ENCODE measurements at regions not wholly inside any gene's neighbourhood (a gene's known extent, or its start where the extent isn't known, plus 50 kb on each side); places are given as distances from the start of the nearest gene placed in this dataset.

- no peak for TF ChIP-seq CTCF (conservative IDR thresholded peaks at IDR 0.05; ENCODE audit: low read depth, low read length)
- no peak overlapping the region for H3K4me3 ChIP-seq (ENCODE audit: low read depth, low read length)
- DNase-seq (ENCODE audit: low read depth), result no peak
Observed at GRCh38 chr10:107649249-107649648, 484.7 kb upstream of the SORCS1 start.

DNA sequence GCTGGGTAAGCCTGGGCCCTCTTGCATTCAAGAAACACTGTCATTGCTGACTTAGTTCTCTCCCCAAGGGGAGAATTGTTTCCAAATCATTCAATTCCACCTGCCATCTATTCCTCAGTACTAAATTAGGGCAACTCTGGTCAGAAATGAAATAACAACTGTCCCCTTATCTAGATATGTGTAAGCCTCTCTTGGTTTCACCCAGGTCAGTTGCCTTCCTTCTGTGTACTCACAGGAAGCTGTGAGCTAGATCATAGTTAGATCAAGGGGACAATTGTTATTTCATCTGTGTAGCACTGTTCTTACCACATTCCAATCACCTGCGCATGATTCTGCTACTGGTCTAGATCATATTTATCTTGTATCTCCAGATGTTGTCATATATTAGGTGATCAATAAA, 483.0 kb upstream of the SORCS1 start:
- no peak for DNase-seq (ENCODE audit: low read depth)
- H3K4me3 ChIP-seq (ENCODE audit: low read depth, low read length), result no peak overlapping the region
- no peak for TF ChIP-seq CTCF (conservative IDR thresholded peaks at IDR 0.05; ENCODE audit: low read depth, low read length)

DNA sequence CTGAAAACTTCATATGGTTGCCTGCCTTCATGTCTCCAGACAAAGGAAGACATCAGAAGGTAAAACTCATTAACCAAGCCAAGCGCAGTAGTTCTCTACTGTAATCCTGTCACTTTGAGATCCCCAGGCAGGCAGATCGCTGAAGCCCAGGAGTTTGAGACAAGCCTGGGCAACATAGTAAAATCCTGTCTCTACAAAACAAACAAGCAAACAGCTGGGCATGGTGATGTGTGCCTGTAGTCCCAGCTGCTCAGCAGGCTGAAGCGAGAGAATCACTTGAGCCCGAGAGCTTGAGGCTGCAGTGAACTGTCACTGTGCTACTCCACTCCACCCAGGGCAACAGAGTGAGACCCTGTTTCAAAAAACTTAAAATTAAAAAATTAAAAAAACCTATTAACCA, 467.4 kb upstream of the SORCS1 start:
- no peak for TF ChIP-seq CTCF (conservative IDR thresholded peaks at IDR 0.05; ENCODE audit: low read depth, low read length)
- H3K4me3 ChIP-seq (ENCODE audit: low read depth, low read length), result no peak overlapping the region
- DNase-seq (ENCODE audit: low read depth), result no peak

- H3K4me3 ChIP-seq (ENCODE audit: low read depth, low read length), result no peak overlapping the region
- no peak for TF ChIP-seq CTCF (conservative IDR thresholded peaks at IDR 0.05; ENCODE audit: low read depth, low read length)
- DNase-seq (ENCODE audit: low read depth), result no peak
Observed at GRCh38 chr10:107626862-107627261, 462.4 kb upstream of the SORCS1 start.

GRCh38 chr10:107623292-107623691, 458.8 kb upstream of the SORCS1 start:
- no peak for DNase-seq (ENCODE audit: low read depth)
- no peak overlapping the region for H3K4me3 ChIP-seq (ENCODE audit: low read depth, low read length)
- TF ChIP-seq CTCF (conservative IDR thresholded peaks at IDR 0.05; ENCODE audit: low read depth, low read length), result no peak

- H3K4me3 ChIP-seq (ENCODE audit: low read depth, low read length), result no peak overlapping the region
- TF ChIP-seq CTCF (conservative IDR thresholded peaks at IDR 0.05; ENCODE audit: low read depth, low read length), result no peak
- DNase-seq (ENCODE audit: low read depth), result no peak
Observed at GRCh38 chr10:107619139-107619538, 454.6 kb upstream of the SORCS1 start.

DNA sequence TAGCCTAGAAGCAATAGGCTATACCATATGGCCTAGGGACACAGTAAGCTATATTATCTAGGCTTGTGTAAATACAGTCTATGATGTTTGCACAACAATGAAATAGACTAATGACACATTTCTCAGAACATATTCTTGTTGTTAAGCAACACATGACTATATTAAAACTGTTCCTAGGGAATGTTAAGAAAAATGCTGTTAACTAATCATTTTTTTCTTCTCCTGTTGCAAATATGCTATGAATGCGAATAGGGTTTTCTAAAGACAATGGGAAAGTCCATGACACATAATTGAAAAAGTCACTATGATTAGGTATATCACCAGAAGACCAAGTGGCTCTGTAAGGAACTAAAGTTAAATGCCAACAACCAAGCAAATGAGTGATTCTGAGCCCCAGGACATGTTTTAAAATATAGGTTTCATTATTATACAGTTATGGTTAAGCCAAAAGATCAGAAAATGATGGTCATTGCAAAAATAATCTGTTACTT, 454.0 kb upstream of the SORCS1 start:
- H3K4me3 ChIP-seq (ENCODE audit: low read depth, low read length), result no peak overlapping the region
- TF ChIP-seq CTCF (conservative IDR thresholded peaks at IDR 0.05; ENCODE audit: low read depth, low read length), result no peak

More for the DNA sequence above, 454.0 kb upstream of the SORCS1 start:
- peak; percentile 38 for DNase-seq (ENCODE audit: low read depth)
